GM21786 (cell line): ENCODE measurements at regions not wholly inside any gene's neighbourhood (a gene's known extent, or its start where the extent isn't known, plus 50 kb on each side); places are given as distances from the start of the nearest gene placed in this dataset.

Source experiments
- ATAC-seq: cut with Tn5 transposase; IDR thresholded peaks from one replicate; pipeline ENCODE4 v1.9.1; 2021; ENCODE audit not compliant: unreplicated experiment

GRCh38 chr13:72039126-72039525, 172.1 kb upstream of the DACH1 start:
- no peak for ATAC-seq

- ATAC-seq = no peak
These were observed 163.0 kb upstream of the DACH1 start for GRCh38 chr13:72029981-72030380.

DNA sequence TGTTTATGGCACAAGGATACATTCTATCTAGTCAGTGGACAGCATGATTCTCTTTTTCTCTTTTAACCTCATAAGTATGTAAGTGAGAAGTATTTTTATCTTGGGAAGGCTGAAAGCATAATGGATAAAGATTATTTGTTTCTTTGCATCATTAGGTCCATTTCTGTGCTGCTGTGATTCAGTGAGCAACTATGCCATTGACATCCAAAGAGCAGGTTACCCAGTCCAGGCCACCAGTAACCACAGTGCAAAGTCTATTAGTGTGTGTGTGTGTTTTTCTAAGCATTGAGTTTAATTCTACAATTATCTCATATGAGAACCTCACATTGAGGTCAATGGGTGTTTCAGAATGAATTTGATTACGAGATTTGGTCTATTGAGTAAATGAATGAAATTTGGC, 158.8 kb upstream of the DACH1 start:
- no peak for ATAC-seq

GRCh38 chr13:72023895-72024294, 156.9 kb upstream of the DACH1 start:
- no peak for ATAC-seq

DNA sequence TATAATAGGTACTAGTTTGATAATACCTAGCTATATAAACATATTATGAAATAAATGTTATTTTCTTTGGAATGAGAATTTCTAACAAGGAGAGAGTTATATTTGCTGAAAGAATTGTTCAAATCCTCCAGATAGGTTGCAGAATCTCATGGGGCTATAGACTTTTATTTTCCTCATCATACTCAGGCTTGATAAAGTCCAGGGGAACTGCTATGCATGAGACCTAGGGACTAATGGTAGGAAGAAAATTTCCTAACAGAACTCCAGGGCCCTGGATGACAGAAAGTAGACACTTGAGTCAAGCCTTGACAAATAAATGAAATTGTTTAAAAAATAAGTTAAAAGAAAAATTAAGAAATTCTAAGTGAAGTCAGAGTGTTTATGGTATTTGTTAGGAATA, 138.5 kb upstream of the DACH1 start:
- ATAC-seq = no peak

DNA sequence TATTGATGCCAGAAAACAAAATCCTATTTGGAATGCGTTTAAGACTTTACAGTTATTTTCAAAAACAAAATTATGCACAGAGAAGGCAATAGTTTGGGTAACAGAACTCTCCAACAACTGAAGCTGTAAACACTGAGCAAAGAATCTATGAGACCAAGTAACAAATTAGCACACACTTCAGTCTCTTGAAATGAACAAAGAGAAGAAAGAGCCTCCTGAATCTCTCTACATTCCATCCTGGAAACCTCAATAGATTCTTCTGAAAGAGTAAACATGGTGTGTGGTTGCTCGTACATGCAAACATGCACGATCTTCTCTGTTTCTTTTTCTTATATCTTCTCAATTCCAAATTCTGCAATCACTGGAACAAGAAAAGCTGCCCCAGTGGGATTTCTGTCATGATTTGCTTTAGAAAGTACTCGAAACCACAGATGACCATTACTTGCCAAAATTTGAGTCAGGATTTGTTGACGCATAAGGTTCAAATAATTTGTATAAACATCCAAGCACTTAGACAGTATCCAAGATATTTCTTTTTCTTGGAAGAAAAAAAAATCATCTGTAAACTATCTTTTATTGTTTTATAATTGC, 137.9 kb upstream of the DACH1 start:
- ATAC-seq = no peak

DNA sequence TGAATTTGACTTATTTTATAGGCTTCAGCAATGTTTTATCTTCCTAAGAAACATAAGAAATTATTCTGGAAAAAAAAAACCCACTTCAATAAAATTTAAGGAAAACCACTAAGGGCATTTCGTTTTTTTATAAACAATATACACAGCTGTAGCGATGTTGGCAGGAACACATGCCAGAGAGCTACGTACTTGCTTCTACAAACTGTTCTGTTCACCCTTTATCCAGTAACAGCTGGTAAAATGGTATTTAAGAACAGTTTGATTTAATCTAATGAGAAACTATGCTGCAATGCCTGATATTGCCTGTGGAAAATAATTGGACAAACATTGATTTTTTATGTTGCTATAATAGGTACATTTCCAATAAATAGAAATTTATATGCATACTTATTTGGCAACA, 137.2 kb upstream of the DACH1 start:
- no peak for ATAC-seq

DNA sequence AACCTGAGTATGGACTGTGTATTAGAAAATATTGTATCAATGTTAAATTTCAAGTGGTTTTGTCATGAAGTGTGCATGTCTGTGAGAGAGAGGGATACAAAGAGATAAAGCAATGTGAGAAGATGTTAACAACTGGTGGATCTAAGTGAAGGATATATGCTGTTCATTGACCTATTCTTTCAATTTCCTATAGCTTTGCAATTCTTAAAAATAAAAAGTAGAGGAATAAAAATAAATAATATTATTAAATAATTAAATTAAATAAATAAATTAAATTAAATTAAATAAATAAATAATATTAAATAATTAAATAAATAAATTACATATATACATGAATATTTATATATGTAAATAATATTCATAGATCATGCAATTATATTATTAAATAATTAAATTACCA, 131.2 kb upstream of the DACH1 start:
- no peak for ATAC-seq

DNA sequence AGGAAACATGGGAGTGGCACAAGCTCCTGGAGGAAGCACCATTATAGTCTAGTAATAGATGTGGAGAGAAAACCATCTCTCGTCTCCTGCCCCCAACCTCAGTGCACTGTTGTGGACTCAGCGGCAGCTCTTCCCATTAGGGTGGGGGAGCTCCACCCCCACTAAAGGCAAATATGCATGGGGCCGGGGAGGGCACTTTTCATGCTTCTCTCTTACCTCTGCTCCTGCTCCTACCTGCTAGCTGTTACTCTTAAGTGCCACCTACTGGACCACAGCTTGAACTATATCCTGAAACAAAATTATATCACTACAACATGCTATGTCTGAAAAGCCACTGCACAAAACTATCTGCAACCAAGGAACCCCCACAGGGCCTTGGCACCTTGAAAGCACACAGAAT, 112.6 kb upstream of the DACH1 start:
- peak; percentile 43 for ATAC-seq

DNA sequence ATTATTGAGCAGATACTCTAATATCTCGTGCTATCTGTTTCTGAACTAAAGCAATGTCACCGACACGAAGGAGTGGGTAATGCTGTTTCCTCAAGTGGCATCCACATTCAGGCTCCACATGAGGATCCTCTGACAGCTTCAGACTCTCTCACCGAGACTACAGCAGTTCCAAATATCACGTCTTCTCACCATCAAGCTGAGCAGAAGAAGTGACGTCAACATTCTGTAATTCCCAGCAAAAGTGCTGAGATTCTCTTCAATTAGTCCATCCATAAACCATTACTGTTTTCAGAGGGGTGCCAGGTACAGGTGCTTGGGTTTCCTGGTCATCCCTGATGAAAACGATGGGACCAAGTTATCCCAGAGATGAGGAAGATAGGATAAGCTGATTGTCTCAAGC, 110.0 kb upstream of the DACH1 start:
- no peak for ATAC-seq

- no peak for ATAC-seq
These were observed 101.0 kb upstream of the DACH1 start for GRCh38 chr13:71967990-71968389.

GRCh38 chr13:71964491-71965100, 97.6 kb upstream of the DACH1 start:
- no peak for ATAC-seq

GRCh38 chr13:71962735-71963134, 95.7 kb upstream of the DACH1 start:
- no peak for ATAC-seq

- ATAC-seq = no peak
These were observed 95.1 kb upstream of the DACH1 start for GRCh38 chr13:71962126-71962525.

- ATAC-seq = no peak
These were observed 82.4 kb upstream of the DACH1 start for GRCh38 chr13:71949441-71949840.

- ATAC-seq = no peak
These were observed 72.2 kb upstream of the DACH1 start for GRCh38 chr13:71939186-71939585.

- ATAC-seq = no peak
These were observed 68.3 kb upstream of the DACH1 start for GRCh38 chr13:71935166-71935840.

DNA sequence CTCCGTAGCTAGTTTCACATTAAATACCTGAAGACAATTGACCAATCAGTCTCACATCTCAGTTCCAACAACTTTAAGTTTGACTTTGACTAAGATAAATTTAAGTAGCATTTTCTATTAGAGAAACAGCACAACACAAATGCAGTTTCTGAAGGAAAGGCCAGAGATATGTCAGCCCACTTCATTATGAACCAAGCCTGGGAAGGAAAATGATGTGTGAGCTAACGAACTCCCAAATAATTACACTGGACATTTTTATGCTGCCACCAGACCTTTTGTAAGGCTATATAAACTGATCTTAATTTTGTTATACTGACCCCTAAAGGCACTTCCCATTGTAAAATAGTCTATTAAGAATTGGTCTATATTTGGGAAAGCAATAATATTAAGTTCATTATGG, 57.9 kb upstream of the DACH1 start:
- no peak for ATAC-seq

DNA sequence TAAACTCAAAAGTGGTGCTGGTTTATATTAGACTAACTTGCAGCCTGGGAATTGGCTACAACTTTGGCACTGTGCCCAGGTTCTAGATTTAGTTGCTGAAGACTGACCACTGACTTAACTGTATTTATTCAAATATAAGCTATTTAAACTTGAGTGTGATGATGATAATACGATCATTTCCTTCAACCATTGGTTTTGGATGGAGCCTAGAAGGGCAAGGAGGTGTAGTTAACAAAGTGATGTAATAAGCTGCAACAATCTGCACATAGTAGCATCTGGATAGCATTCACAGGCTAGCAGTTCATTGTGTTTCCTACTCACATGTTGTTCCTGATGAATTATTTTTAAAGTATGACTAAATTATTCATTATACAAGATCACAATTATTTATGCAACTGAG, 55.2 kb upstream of the DACH1 start:
- ATAC-seq = no peak
